ENCODE measurements at regions not wholly inside any gene's neighbourhood (a gene's known extent, or its start where the extent isn't known, plus 50 kb on each side); places are given as distances from the start of the nearest gene placed in this dataset.

GRCh38 chr4:58935332-58935731, 1825.1 kb upstream of the IGFBP7 start:
- DNase-seq: no peak

DNA sequence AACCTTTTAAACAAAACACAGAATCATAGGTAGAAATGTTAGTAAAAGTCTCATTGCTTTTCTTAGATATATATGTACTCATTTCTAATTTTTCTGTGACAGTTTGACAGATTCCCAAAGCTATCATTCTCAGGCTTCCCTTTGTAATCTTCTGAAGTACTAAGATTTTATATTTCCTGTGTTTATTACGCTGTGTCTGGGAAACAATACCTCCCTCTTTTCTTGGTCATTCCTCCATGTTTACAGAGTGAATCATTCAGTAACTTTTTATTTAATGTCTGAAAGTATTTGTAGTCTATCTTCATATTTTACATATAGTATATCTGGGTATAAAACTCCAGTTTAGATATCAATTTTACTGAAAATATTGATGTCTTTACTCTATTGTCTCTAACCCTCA, 1826.3 kb upstream of the IGFBP7 start:
- DNase-seq: no peak

- DNase-seq: no peak
Observed at GRCh38 chr4:58940167-58940566, 1830.0 kb upstream of the IGFBP7 start.

- DNase-seq: no peak
Observed at GRCh38 chr4:58941286-58941685, 1831.1 kb upstream of the IGFBP7 start.

DNA sequence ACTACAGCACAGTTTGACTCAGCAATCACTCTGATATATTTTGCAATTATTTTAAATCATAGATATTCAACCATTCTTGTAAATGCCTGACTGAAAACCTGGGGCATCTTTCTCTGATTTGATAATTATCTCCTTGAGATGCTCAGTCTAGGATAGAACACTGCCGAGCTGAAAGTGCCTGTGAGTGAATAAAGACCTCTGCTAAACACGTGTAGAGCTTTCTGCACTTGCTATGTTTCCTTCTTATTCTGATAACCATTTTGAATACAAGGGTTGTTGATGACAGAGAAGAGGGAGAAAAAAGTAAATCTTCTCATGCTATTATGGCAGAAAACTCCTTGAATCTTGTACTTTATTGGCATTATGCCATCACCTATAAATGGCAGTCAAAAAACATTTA, 1843.4 kb upstream of the IGFBP7 start:
- no peak for DNase-seq

- DNase-seq: no peak
Observed at GRCh38 chr4:58957711-58958110, 1847.5 kb upstream of the IGFBP7 start.

- no peak for DNase-seq
Observed at GRCh38 chr4:58961283-58961682, 1851.1 kb upstream of the IGFBP7 start.

GRCh38 chr4:58961925-58962324, 1851.7 kb upstream of the IGFBP7 start:
- no peak for DNase-seq

DNA sequence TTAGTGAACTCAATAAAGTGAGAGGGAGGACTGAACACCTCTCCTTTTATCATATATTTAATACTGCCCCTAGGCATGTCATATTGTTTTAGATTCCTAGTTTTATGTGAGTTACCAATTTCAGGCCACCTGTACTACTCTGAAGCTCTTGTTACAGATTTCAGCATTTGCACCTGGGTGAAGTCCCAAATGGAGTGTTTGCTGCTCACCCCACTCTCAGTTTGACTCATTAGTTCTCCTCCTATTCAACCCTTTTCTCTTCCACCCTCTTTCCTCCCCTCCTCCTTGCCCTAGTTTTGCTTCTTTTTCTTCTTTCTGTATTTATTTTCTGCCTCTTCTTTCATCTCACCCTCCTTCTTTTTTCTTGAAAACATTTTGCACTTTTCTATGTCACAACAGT, 1852.2 kb upstream of the IGFBP7 start:
- DNase-seq: no peak

GRCh38 chr4:58981828-58982227, 1871.6 kb upstream of the IGFBP7 start:
- no peak for DNase-seq

GRCh38 chr4:58983887-58984286, 1873.7 kb upstream of the IGFBP7 start:
- no peak for DNase-seq

- DNase-seq: no peak
Observed at GRCh38 chr4:59002148-59002547, 1892.0 kb upstream of the IGFBP7 start.

DNA sequence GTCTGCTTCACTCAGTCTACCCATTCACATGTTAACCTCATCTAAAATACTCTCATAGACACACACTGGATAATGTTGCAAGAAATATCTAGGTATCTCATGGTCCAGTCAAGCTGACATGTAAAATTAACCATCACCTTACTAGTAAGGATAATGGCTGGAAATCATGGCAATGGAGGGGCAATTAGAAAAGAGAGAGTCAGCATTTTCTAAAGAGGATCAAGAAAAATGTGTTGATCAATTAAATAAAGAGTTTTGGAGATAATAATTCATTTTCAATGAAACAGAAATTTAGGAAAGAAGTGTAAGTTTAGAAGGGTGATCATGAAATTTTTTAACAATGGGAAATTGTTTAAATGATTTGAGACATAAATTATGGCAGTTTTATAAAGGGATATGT, 1914.1 kb upstream of the IGFBP7 start:
- DNase-seq: no peak

- DNase-seq: no peak
Observed at GRCh38 chr4:59037812-59038211, 1927.6 kb upstream of the IGFBP7 start.

- DNase-seq: no peak
Observed at GRCh38 chr4:59039046-59039445, 1928.9 kb upstream of the IGFBP7 start.

DNA sequence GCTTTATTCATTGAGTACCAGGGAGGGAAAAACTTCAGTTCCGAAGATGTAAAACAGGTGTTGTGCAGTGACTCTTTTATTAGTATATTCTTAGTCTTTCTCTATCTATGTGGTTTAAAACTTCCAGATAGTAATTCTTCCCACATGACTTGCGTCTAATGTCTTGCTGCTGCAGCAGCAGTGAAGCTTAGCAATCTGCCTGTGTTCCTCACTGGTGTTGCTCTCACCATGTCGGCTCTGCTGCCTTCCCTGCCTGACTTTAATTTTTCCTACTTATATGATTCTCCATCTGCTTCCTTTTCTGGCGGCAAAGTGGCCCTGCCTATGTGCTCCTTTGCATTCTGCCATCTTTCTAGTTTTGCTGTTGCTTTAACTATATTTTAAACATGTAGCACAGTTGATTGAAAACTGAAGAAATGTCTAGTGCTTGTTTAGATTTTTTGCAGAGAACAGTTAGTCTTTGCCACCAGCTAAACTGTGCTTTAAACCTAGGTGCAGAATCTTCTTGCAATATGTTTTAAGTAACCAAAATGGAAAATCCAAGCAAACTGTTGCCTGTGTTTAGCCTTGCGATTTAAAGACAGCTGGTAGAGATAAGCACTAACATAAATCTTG, 1934.2 kb upstream of the IGFBP7 start:
- DNase-seq: no peak

- no peak for DNase-seq
Observed at GRCh38 chr4:59054086-59054485, 1943.9 kb upstream of the IGFBP7 start.

- DNase-seq: no peak
Observed at GRCh38 chr4:59057804-59058203, 1947.6 kb upstream of the IGFBP7 start.

DNA sequence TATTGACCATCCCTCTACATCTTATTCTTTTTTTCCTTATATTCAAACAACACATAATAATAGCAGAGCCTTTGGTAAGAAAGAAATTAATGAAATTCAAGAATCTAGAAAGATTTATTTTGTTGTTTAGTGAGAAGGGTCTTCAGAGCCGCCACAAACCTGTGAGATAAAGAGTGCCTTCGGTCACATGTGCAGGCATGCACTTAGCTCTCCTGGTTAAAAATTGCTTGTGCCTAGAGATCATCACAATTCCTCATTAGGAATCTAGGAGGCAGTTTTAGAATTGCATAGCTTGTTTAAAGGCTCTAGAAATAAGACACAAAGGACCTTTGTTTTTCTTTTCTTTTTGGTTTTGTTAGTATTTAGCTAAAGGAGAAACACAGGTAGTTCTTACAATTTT, 1948.4 kb upstream of the IGFBP7 start:
- DNase-seq: no peak

DNA sequence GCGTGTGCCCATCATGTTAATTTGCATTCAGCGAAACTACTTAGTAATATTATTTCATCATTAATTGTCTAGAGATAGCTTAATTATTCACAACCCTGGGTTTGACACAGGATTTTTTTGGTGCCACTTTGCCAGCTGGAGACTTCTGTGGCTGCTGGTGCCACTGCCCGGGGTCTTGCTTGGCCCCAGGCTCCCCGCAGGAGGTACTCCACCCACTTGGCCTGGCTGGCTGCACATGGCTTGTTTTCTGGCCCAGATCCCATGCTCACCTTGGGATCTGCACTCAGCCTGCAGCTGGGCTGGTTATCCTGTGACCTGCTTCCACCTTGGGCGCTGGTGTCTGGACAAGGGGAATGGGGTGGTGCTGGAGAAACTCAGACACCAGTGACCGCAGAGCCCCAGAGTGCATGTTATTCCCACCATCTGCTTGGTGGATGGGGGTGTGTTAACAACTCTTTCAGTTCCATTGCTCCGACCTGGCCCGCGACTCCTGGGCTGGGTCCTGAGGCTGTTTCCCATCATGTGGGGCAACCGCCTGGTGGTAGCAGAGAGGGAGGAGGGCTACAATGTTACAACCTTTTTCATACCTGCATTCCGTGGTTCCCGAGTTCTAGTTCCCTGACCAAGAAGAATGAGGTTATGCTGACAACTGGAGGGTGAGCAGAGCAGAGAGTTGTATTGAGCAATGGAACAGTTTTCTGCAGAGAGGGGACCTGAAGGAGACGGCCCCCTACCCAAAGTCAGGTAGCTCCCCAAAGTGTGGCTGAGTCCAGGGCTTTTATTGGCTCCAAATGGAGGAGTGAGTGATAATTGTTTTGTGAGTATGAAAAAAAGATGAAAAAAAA, 1950.0 kb upstream of the IGFBP7 start:
- no peak for DNase-seq

DNA sequence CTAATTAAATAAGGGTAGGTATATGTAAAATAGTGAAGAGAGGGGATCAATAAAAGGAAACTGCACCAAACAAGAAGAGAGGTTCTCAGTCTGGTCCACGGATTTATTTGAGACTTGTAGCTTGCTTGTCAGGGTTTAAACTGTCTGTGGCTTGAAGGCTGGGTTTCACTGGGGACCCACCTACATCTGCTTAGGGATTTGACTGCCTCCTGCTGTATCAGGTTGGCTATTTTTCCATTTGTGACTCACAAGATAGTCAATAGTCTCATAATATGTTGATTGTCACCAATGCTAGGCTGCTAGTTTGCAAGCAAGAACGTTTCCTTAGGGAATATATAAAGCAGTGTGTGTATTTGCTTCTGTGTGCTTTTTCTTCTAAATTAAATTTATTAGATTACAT, 1950.7 kb upstream of the IGFBP7 start:
- no peak for DNase-seq

GRCh38 chr4:59063015-59063720, 1953.0 kb upstream of the IGFBP7 start:
- no peak for DNase-seq

GRCh38 chr4:59068722-59069418, 1958.7 kb upstream of the IGFBP7 start:
- DNase-seq: no peak

All from hematopoietic multipotent progenitor cell treated with erythropoietin and hydrocortisone succinate and interleukin-3 and kit ligand, for 8 days (in vitro differentiated cells).